HG03280 (cell line): ENCODE measurements at regions not wholly inside any gene's neighbourhood (a gene's known extent, or its start where the extent isn't known, plus 50 kb on each side); places are given as distances from the start of the nearest gene placed in this dataset.

Source experiments
- ATAC-seq: cut with Tn5 transposase; IDR thresholded peaks from one replicate; pipeline ENCODE4 v1.9.1; 2021; ENCODE audit warnings: mild to moderate bottlenecking, moderate library complexity; ENCODE audit not compliant: unreplicated experiment

GRCh38 chr1:87506147-87506546 lies 177.5 kb downstream of the LMO4 start:
- no peak for ATAC-seq

- ATAC-seq: no peak
Observed at GRCh38 chr1:87508247-87508787, 179.6 kb downstream of the LMO4 start.

DNA sequence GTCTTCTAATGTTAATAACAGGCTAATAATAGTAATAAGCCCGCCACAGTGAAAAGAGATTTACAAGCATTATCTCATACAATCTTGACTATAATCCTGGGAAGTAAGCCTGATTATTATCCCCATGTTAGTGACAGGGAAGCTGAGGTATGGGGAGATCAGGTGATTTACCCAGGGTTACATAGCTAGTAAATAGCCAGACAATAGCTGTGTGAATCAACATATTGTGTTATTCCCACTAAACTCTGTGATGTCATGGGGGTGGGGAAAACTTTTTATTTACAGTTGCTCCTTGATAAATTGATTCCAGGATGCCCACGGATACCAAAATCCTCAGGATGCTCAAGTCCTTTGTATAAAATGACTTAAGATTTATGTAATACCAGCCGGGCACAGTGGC lies 181.9 kb downstream of the LMO4 start:
- ATAC-seq: no peak

GRCh38 chr1:87511449-87511848 lies 182.8 kb downstream of the LMO4 start:
- no peak for ATAC-seq

DNA sequence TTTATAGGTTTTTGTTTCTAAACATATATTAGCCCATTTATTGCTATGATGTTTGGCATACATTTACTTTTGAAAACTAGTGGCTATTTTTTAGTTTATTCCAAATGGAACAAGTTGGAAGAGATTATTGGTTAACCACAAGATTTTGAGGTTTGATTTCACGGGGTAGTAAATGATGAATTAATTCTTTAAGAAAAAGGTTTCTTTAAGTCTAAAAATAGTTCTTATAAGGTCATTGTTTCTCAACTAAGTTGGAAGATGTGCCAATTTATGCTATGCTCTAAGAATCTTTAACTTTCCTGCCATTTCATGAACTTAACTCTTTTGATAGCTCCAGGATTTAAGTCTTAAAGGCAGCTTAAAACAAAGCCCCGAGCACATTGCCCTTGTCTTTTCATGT lies 183.8 kb downstream of the LMO4 start:
- no peak for ATAC-seq

- no peak for ATAC-seq
Observed at GRCh38 chr1:87513255-87513654, 184.6 kb downstream of the LMO4 start.

GRCh38 chr1:87513966-87514660 lies 185.4 kb downstream of the LMO4 start:
- ATAC-seq: no peak

DNA sequence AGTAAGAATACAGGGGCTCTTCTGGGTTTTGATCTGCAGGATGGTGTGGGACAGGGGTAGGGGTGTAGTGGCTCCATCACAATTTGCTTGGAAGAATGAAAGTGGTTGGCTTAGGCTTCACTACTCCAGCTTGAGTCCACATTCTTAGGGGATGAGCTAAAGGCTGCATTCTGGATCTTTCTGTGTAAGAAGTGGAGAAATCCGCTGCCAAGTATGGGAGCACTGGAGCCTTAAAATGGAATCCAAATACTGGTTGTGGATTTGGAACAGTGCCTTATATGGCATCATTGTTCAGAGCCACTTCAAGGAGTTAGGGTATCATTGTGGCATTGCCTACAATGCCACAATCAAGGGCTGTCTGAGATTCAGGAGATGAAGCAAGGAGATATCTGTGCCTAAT lies 187.1 kb downstream of the LMO4 start:
- ATAC-seq: no peak

DNA sequence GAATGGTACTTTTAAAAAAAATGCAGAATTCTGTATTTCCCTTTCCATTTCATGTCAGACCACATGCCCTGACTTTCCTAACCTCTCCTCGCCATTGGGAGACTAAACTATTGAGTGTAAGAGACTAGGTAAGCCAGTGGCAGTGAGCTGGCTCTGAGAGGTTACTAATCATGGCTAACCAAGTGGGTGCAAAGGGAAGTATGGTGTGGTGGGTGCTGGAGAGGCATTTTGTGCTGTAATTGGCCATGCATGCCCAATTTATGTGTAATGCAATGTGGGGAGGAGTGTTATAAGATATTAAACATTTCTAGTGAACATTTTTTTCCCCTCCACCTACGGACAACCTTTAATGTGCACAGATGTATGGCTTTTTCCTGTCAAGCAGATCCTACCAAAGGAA lies 190.1 kb downstream of the LMO4 start:
- no peak for ATAC-seq

DNA sequence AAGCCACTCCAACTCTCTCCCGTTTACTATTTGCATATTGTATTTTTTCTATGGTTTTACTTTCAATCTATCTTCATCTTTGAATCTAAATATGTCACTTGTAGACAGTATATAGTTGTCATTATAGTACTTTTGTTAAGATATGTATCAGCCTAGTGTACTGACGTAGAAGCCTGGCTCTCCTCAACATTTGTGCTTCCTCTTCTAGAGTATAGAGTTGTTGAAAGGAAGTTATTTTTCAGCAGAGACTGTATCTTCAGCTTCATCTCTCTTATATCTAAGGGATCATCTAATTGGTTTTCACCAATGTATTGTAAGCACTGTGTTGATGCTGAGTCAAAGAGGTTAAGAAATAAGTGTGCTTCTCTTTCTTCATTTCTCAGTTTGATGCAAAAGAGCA lies 192.8 kb downstream of the LMO4 start:
- no peak for ATAC-seq

DNA sequence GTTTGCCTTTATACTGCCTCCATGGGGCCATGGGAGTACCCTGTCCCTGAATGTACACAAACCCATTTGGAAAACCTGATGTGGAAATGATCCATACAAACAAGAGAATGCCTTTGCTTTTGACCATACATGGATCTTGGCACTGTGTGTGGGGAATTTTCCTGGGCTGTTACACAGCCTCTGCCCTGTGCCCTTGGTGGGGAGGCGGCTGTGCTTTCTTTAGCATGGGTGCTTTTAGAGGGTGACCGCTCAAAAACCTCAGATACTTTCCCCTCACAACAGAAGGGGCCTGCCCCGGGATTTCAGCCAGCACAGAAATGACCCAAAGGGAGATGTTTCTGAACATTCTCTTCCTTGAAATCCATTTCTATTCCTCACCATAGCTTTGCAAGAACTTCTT lies 194.8 kb downstream of the LMO4 start:
- no peak for ATAC-seq

DNA sequence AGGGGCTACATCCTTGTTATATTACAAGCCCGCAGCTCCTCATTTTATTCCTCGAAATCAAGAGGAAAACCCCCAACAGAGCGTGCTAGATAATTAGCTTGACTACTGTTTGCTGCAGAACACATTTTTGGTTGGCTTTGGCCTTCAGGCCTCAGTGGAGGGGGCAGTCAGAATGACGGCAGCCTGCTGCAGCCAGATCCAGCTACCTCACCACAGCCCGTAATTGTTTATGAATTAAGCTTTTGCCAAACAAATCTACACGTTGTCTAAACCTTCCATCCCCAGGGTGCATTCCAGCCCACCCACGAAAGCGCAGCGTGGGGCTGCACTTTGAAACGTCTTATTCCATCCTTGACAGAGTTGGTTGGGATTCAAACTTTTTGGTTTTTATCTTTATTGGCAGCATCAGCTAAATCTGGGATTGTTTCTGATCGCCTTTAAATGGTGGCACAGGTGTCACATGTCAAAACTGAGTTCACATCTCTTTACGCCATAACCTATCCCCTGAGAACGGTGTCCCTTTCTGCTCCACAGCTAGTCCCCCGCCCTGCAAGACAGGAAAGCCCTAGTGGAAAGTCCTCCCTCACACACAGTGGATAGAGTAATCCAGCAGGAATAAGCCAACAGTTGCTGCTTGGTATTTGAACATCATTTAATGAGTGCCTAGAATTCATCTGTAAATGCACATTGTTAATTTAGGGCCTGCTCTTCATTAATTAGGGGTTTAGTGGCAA lies 195.5 kb downstream of the LMO4 start:
- no peak for ATAC-seq

- no peak for ATAC-seq
Observed at GRCh38 chr1:87528754-87529517, 200.3 kb downstream of the LMO4 start.

- ATAC-seq: no peak
Observed at GRCh38 chr1:87530042-87530807, 201.5 kb downstream of the LMO4 start.

DNA sequence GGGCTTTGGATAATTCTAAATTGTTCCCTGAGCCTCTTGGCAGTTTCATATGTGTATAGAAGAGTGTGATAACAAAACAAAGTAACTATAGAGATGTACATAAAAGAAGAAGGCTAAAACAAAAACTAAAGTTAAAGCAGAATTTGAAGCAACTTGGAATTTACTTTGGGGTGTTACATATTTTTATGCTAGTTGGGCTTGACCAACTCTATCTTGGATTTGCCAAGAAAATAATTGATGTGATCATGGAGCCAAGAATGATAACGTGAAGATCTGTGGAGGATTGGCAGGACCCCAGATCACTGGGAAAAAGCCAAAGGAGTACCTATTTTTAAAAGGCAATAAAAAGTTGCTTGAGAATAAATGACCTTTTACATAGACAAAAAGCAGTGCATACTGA lies 206.9 kb downstream of the LMO4 start:
- ATAC-seq: no peak

DNA sequence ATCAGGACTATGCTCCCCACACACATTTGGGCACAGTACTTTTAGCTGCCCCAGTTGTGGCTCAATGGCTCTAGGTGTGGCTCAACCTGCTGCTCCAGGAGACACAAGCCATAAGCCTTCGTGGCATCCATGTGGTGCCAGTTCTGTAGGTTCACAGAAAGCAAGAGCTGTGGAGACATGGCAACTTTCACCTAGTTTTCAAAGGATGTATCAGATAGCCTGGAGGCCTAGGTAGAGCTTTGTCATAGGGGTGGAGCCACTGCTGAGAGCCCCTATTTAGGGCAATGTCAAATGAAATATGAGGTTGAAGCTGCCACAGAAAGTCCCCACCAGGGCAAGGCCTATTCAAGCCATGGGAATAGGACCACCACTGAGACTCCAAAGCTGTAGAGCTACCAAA lies 210.5 kb downstream of the LMO4 start:
- ATAC-seq: no peak

DNA sequence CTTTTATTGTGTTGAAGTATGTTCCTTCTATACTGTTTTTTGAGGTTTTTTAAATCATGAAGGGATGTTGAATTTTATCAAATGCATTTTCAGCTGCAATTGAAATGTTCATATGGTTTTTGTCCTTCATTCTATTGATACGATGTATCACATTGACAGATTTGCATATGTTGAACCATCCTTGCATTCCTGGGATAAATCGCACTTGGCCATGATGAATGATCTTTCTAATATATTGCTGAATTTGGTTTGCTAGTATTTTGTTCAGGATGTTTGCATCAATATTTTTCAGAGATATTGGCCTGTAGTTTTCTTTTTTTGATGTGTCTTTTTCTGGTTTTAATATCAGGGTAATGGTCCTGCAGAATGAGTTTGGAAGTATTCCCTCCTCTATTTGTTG lies 214.0 kb downstream of the LMO4 start:
- no peak for ATAC-seq

DNA sequence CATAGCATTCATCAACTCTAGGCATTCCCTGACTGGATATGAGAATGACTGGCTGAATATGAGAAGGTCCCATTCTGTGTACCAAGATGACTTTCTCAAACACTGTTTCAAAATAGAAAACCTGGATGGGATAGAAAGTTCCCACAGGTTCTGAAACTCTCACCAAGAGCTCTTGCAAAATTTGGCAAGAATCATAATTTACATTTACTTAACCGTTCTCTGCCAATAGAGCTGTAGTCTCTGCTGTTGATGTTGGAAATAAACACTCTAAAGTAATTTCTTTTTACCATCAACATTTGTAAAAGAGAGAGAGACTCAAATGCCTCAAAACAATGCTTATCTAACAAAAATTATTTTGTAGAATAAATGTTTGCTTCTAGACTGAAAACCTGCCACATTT lies 221.1 kb downstream of the LMO4 start:
- ATAC-seq: no peak

GRCh38 chr1:87553511-87553910 lies 224.8 kb downstream of the LMO4 start:
- ATAC-seq: no peak

DNA sequence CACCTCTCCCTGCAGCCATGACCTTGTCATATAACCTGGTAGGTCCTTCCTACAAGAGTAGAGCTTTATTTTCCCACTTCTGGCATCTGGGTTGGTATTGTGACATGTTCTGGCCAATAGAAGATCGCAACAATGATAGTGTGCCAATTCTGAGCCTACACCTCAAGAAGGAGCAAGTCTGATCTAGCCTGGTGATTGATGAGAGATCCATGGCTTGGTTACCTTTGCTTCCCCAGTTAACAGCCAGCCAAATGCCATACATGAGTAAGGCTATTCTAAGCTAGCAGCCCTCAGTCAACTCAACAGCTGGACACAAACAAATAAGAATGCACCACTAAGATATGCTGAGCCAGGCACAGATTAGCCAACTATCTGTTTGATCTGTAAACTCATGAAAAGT lies 226.7 kb downstream of the LMO4 start:
- ATAC-seq: no peak

DNA sequence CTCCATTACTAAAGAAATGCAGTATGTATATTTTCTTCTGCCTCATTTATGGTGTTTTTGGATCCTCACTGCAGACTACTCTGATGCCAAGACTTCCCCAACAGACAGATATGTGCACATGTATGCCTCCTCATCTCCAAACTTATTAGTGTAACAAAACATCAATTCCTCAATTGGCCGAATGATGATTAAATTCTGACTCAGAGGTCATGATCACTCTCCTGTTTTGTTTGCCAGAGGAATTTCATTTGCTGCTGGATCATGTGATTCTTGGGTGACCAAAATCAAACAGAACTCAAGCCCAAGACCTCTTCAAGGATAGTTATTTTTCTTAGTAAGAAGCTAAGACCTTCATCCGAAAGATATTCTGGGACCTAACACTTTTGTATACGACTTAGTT lies 227.6 kb downstream of the LMO4 start:
- ATAC-seq: no peak
